ENCODE measurements at regions not wholly inside any gene's neighbourhood (a gene's known extent, or its start where the extent isn't known, plus 50 kb on each side); places are given as distances from the start of the nearest gene placed in this dataset.

- H3K14ac ChIP-seq (ENCODE audit: insufficient read length) = no peak overlapping the region
- H2BK120ac ChIP-seq (replicated peaks; ENCODE audit: low read depth, low read length) = no peak overlapping the region
- H3K4me2 ChIP-seq (ENCODE audit: insufficient read depth in 1 of 2, low read depth in 2 of 2, low read length in 2 of 2) = no peak overlapping the region
- no peak overlapping the region for H3K4me3 ChIP-seq (ENCODE audit: extremely low read depth in 1 of 4, insufficient read depth in 2 of 4, low read depth in 3 of 4, low read length in 4 of 4)
- 93% methylated on average over 2 of the region's 2 CpGs; no CpG with 5 or more reads in 1 of the 2 experiments for WGBS, 2 experiments (ENCODE audit: extremely low coverage in 1 of 2, insufficient coverage in 1 of 2, insufficient read length in 1 of 2, insufficient replicate concordance in 2 of 2, low coverage in 1 of 2, low lambda C conversion rate in 2 of 2, missing lambda C conversion rate in 1 of 2)
- DNase-seq (ENCODE audit: low read depth in 1 of 2, low spot score in 2 of 2) (no peak), FAIRE-seq (no peak)
- no peak overlapping the region for H2BK5ac ChIP-seq (ENCODE audit: low read depth, low read length)
- H3K23me2 ChIP-seq (ENCODE audit: low read depth, low read length) = no peaks in the 10 kb centered on the region
- H2BK15ac ChIP-seq (ENCODE audit: low read length) = no peak overlapping the region
- no peaks in the 10 kb centered on the region for H3K9me3 ChIP-seq (ENCODE audit: insufficient read depth in 2 of 2, low read depth in 1 of 2, low read length in 1 of 2)
- H3K23ac ChIP-seq (ENCODE audit: insufficient read length) = no peak overlapping the region
- H2AFZ ChIP-seq (ENCODE audit: low read length) = no peak overlapping the region
- no peaks in the 10 kb centered on the region for H3K36me3 ChIP-seq (ENCODE audit: control insufficient read depth in 2 of 4, insufficient read depth in 4 of 4, low read length in 3 of 4)
- no peak overlapping the region for H3K56ac ChIP-seq (replicated peaks; ENCODE audit: insufficient read length, low read depth, low read length)
- TF ChIP-seq CBX8 (IDR thresholded peaks at IDR 0.05; ENCODE audit: borderline replicate concordance, low read depth, low read length) (no peak), EP300 (IDR thresholded peaks at IDR 0.05; ENCODE audit: borderline replicate concordance in 1 of 2, low read depth in 2 of 2, low read length in 2 of 2) (no peak), POLR2A (IDR thresholded peaks at IDR 0.05; ENCODE audit: control extremely low read depth in 1 of 2, low read depth in 2 of 2, low read length in 2 of 2) (no peak), CHD2 (IDR thresholded peaks at IDR 0.05; ENCODE audit: low read length) (no peak), SP1 (IDR thresholded peaks at IDR 0.05; ENCODE audit: low read depth, low read length) (no peak), CEBPB (IDR thresholded peaks at IDR 0.05; ENCODE audit: low read depth, low read length) (no peak), SAP30 (IDR thresholded peaks at IDR 0.05; ENCODE audit: insufficient read depth, insufficient replicate concordance, low read length) (no peak), CHD1 (IDR thresholded peaks at IDR 0.05; ENCODE audit: low read depth, low read length) (no peak), CTBP2 (IDR thresholded peaks at IDR 0.05; ENCODE audit: borderline replicate concordance, insufficient read depth, insufficient read length, low read length) (no peak), RXRA (IDR thresholded peaks at IDR 0.05; ENCODE audit: insufficient read depth, low read depth, low read length) (no peak)
- TF ChIP-seq, protein P1, sequence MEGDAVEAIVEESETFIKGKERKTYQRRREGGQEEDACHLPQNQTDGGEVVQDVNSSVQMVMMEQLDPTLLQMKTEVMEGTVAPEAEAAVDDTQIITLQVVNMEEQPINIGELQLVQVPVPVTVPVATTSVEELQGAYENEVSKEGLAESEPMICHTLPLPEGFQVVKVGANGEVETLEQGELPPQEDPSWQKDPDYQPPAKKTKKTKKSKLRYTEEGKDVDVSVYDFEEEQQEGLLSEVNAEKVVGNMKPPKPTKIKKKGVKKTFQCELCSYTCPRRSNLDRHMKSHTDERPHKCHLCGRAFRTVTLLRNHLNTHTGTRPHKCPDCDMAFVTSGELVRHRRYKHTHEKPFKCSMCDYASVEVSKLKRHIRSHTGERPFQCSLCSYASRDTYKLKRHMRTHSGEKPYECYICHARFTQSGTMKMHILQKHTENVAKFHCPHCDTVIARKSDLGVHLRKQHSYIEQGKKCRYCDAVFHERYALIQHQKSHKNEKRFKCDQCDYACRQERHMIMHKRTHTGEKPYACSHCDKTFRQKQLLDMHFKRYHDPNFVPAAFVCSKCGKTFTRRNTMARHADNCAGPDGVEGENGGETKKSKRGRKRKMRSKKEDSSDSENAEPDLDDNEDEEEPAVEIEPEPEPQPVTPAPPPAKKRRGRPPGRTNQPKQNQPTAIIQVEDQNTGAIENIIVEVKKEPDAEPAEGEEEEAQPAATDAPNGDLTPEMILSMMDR (IDR thresholded peaks at IDR 0.05; ENCODE audit: control extremely low read depth in 1 of 3, insufficient read depth in 1 of 3, low read depth in 1 of 3, low read length in 3 of 3) = no peak
- H3K79me1 ChIP-seq (ENCODE audit: low read depth, low read length) = no peaks in the 10 kb centered on the region
- no peak overlapping the region for H3K9ac ChIP-seq (replicated peaks in 1 of 4; ENCODE audit: extremely low read depth in 1 of 4, low read depth in 3 of 4, low read length in 3 of 4)
- no peaks in the 10 kb centered on the region for H3K27me3 ChIP-seq (replicated peaks in 1 of 4; ENCODE audit: control insufficient read depth in 3 of 4, extremely low read depth in 1 of 4, insufficient read depth in 3 of 4, low read length in 3 of 4)
- H2AK5ac ChIP-seq (ENCODE audit: low read depth, low read length) = no peak overlapping the region
- H2BK20ac ChIP-seq (ENCODE audit: low read length) = no peak overlapping the region
- POLR2A ChIA-PET (ENCODE audit: partially characterized antibody) = no interaction called here
- H3K4me1 ChIP-seq (replicated peaks in 1 of 4; ENCODE audit: control insufficient read depth in 3 of 4, insufficient read depth in 4 of 4, low read length in 3 of 4) = no peaks in the 10 kb centered on the region
- H2BK12ac ChIP-seq (ENCODE audit: low read depth, low read length) = no peak overlapping the region
- H3K27ac ChIP-seq (ENCODE audit: low read depth, low read length) = no peak overlapping the region
- H4K5ac ChIP-seq (ENCODE audit: insufficient read length, low read depth, low read length) = no peak overlapping the region
- no peak overlapping the region for H3K18ac ChIP-seq (ENCODE audit: extremely low read depth, low read length)
- peaks cover 0 to 3% of the 10 kb centered on the region in 2 experiments; a peak in 2 of 4 replicates for H3K79me2 ChIP-seq (ENCODE audit: control insufficient read depth in 1 of 2, insufficient read depth in 2 of 2, low read length in 2 of 2)
- CTCF ChIA-PET (ENCODE audit: partially characterized antibody) = interaction anchor here (1.1 to 1.5 kb wide), 2 partner anchors 24 to 63 kb away, joined by 3 to 4 read pairs; no protein-coding TSS in a partner anchor
- H4K8ac ChIP-seq (ENCODE audit: extremely low read depth, insufficient read depth, low read length) = no peak overlapping the region
- no peaks in the 10 kb centered on the region for H4K20me1 ChIP-seq (replicated peaks in 1 of 2; ENCODE audit: control insufficient read depth in 1 of 2, insufficient read depth in 2 of 2, low read length in 2 of 2)
- no peak overlapping the region for H4K91ac ChIP-seq (replicated peaks; ENCODE audit: insufficient read length, low read length)
- no peak overlapping the region for H3K4ac ChIP-seq (replicated peaks; ENCODE audit: insufficient read length, low read depth, low read length)
Observed at GRCh38 chrX:63529961-63530360, 178.8 kb upstream of the SPIN4 start.
